Suppressor macrophage treated with lipopolysaccharide for 4 hours (primary cell): ENCODE measurements at regions not wholly inside any gene's neighbourhood (a gene's known extent, or its start where the extent isn't known, plus 50 kb on each side); places are given as distances from the start of the nearest gene placed in this dataset.
"Not testable (repeated sequence)": the region's sequence is repeated elsewhere in the genome, so short reads cannot be mapped to it uniquely, and the experiment has no call there.

ENCODE experiments used
- DNase-seq: peaks from one replicate; pipeline ENCODE4 v3.0.0-alpha.2; 2020

DNA sequence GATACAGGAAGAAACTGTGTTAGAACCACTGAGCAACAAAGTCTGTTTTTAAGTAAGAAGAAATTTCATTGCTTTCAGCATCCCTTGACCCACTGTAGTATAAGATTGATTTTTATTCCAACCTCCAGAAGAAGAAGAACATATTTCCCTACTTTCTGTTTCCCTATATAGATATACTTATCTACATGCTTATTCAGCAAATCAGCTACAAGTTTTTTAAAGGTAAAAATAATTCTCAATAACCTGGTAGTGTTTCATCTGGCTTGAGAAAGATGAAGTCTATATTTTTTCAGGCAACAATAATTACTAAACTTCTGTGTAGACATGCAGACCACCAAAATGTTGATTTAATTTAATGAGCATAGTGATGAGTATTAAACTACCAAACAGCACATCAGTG lies 201.0 kb downstream of the OSTF1 start:
- DNase-seq, result no peak

- DNase-seq, result no peak
Measured at GRCh38 chr9:75299324-75299723, 211.0 kb downstream of the OSTF1 start.

GRCh38 chr9:75333624-75334023 lies 245.3 kb downstream of the OSTF1 start:
- no peak for DNase-seq

GRCh38 chr9:75358846-75359245 lies 270.5 kb downstream of the OSTF1 start:
- DNase-seq, result no peak

GRCh38 chr9:75359638-75360037 lies 271.3 kb downstream of the OSTF1 start:
- no peak for DNase-seq

GRCh38 chr9:75360252-75360651 lies 271.9 kb downstream of the OSTF1 start:
- DNase-seq, result no peak

- DNase-seq, result not testable (repeated sequence)
Measured at GRCh38 chr9:75362446-75362845, 274.1 kb downstream of the OSTF1 start.

- DNase-seq, result no peak
Measured at GRCh38 chr9:75365196-75365595, 276.9 kb downstream of the OSTF1 start.

GRCh38 chr9:75369989-75370388 lies 281.7 kb downstream of the OSTF1 start:
- DNase-seq, result no peak

GRCh38 chr9:75372499-75373268 lies 284.4 kb downstream of the OSTF1 start:
- no peak for DNase-seq

DNA sequence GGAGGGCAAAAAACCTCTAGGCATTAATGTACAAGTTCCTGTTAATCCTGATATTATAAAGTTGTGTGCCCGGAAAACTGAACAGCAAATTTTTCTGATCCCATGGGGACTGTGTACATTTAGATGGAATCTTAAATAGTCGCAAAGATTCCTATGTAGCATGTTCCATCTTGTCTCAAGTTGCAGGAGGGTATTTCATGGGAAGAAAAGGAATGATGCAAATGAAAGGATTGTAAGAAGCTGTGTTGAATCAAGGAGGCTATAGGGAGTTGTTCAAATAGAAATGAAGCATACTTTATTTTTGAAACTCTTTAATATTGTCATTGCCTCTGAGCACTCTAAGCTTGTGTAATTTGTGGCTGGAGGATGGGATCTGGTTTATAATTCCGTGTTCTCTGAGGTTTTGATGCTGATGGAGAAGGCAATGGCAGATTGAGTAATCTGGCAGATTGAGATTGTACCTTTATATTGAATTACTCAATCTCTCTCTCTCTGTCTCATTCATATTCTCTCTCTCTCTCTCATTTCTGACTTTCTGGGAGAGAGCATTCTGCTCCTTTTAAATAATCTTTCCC lies 288.5 kb downstream of the OSTF1 start:
- DNase-seq, result no peak

GRCh38 chr9:75378036-75378435 lies 289.7 kb downstream of the OSTF1 start:
- DNase-seq, result no peak

GRCh38 chr9:75378926-75379325 lies 290.6 kb downstream of the OSTF1 start:
- no peak for DNase-seq

GRCh38 chr9:75382126-75382525 lies 293.8 kb downstream of the OSTF1 start:
- DNase-seq, result no peak

- not testable (repeated sequence) for DNase-seq
Measured at GRCh38 chr9:75383420-75384034, 295.2 kb downstream of the OSTF1 start.

- DNase-seq, result no peak
Measured at GRCh38 chr9:75385236-75385635, 296.9 kb downstream of the OSTF1 start.

- no peak for DNase-seq
Measured at GRCh38 chr9:75389101-75389500, 300.8 kb downstream of the OSTF1 start.

DNA sequence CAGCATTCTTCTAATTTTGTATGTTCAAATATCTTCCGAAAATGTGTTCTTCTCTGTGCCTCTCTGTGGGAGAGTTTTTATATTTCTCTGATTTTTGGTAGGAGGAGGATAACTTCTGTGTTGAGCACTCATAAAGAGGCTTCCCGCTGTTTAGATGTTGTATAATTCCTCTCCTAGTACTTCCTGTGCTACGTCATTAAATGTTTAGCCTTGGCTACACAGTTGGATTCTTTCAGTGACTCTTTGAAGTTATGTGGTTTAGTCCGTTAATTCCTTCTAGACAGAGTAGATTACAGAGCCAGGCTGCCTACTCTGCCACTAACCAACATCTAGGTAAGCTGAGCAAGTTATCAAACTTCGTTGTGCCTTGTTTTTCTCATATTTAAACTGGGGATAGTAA lies 302.6 kb downstream of the OSTF1 start:
- no peak for DNase-seq

DNA sequence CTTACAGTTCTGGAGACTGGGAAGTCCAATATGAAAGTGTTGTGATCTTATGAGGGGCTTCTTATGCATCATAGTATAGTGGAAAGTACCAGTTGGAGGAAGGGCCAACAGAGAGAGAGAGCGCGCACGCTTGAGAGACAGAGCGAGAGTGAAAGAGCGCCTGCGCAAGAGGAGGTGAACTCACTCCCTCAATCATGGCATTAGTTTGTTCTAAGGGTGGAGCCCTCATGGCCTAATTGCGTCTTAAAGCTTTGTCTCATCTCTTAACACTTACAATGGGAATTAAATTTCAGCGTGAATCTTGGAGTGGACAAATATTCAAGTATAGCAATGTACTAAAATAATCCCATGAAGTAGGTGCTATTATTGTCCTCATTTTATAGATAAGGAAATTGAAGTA lies 303.2 kb downstream of the OSTF1 start:
- no peak for DNase-seq

DNA sequence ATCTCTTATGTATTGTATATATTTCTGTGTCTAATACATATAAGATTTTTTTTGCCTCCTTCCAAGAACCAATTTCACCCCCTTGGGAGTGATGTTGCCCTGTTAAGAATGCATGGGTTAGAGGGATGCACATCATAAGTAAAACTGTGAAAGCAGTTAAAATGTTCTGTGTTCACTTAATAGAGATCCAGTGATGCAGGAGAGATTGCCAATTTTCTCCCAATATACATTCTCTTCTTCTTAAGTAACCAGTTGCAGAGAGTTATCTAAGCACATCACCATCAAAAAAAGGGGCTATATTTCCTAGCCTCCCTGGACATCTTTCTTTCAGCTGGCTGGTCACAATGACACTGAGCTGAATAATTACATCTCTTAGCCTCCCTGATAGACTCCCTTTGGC lies 307.0 kb downstream of the OSTF1 start:
- no peak for DNase-seq

- DNase-seq, result no peak
Measured at GRCh38 chr9:75397836-75398235, 309.5 kb downstream of the OSTF1 start.

- DNase-seq, result no peak
Measured at GRCh38 chr9:75408391-75408790, 320.1 kb downstream of the OSTF1 start.

- DNase-seq, result no peak
Measured at GRCh38 chr9:75410405-75410804, 322.1 kb downstream of the OSTF1 start.

GRCh38 chr9:75414371-75415160 lies 326.3 kb downstream of the OSTF1 start:
- DNase-seq, result peak; percentile 18
